ENCODE measurements at regions not wholly inside any gene's neighbourhood (a gene's known extent, or its start where the extent isn't known, plus 50 kb on each side); places are given as distances from the start of the nearest gene placed in this dataset.

- DNase-seq (ENCODE audit: low read depth), result no peak
Observed at GRCh38 chr13:99663185-99663825, 162.0 kb downstream of the TM9SF2 start.

- no peak for DNase-seq (ENCODE audit: low read depth)
Observed at GRCh38 chr13:99662678-99663077, 161.4 kb downstream of the TM9SF2 start.

- no peak for DNase-seq (ENCODE audit: low read depth)
Observed at GRCh38 chr13:99661791-99662190, 160.5 kb downstream of the TM9SF2 start.

GRCh38 chr13:99659866-99660554, 158.7 kb downstream of the TM9SF2 start:
- DNase-seq (ENCODE audit: low read depth), result no peak

- no peak for DNase-seq (ENCODE audit: low read depth)
Observed at GRCh38 chr13:99659226-99659625, 158.0 kb downstream of the TM9SF2 start.

- DNase-seq (ENCODE audit: low read depth), result peak; percentile 44
Observed at GRCh38 chr13:99658261-99658991, 157.2 kb downstream of the TM9SF2 start.

GRCh38 chr13:99657848-99658260, 156.6 kb downstream of the TM9SF2 start:
- DNase-seq (ENCODE audit: low read depth), result no peak

- no peak for DNase-seq (ENCODE audit: low read depth)
Observed at GRCh38 chr13:99656844-99657381, 155.6 kb downstream of the TM9SF2 start.

GRCh38 chr13:99656092-99656745, 154.9 kb downstream of the TM9SF2 start:
- DNase-seq (ENCODE audit: low read depth), result peak; percentile 77

- DNase-seq (ENCODE audit: low read depth), result peak; percentile 66
Observed at GRCh38 chr13:99655351-99656091, 154.2 kb downstream of the TM9SF2 start.

- DNase-seq (ENCODE audit: low read depth), result no peak
Observed at GRCh38 chr13:99654076-99654475, 152.8 kb downstream of the TM9SF2 start.

GRCh38 chr13:99653526-99653925, 152.3 kb downstream of the TM9SF2 start:
- DNase-seq (ENCODE audit: low read depth), result no peak

- no peak for DNase-seq (ENCODE audit: low read depth)
Observed at GRCh38 chr13:99652901-99653300, 151.6 kb downstream of the TM9SF2 start.

- DNase-seq (ENCODE audit: low read depth), result no peak
Observed at GRCh38 chr13:99652141-99652540, 150.9 kb downstream of the TM9SF2 start.

GRCh38 chr13:99651016-99651415, 149.7 kb downstream of the TM9SF2 start:
- DNase-seq (ENCODE audit: low read depth), result no peak

- DNase-seq (ENCODE audit: low read depth), result no peak
Observed at GRCh38 chr13:99650410-99650809, 149.1 kb downstream of the TM9SF2 start.

- DNase-seq (ENCODE audit: low read depth), result no peak
Observed at GRCh38 chr13:99648927-99649326, 147.7 kb downstream of the TM9SF2 start.

GRCh38 chr13:99648066-99648665, 146.9 kb downstream of the TM9SF2 start:
- DNase-seq (ENCODE audit: low read depth), result no peak

- no peak for DNase-seq (ENCODE audit: low read depth)
Observed at GRCh38 chr13:99647596-99647985, 146.3 kb downstream of the TM9SF2 start.

GRCh38 chr13:99646866-99647595, 145.8 kb downstream of the TM9SF2 start:
- DNase-seq (ENCODE audit: low read depth), result no peak

All from ELR (cell line).